Endothelial cell of umbilical vein (primary cell): ENCODE measurements at regions not wholly inside any gene's neighbourhood (a gene's known extent, or its start where the extent isn't known, plus 50 kb on each side); places are given as distances from the start of the nearest gene placed in this dataset.

Experiments
- BruUV-seq: library from RNA; stranded (reverse); fragments of 400-500 nt; replicated peaks from 2 replicates; lab custom pipeline; 2021; lab: Mats Ljungman, UMichigan
- CTCF ChIA-PET: fragments of 300-600, 350-600 bp; sonication (Branson Sonifier 250); formaldehyde crosslinking; loops from one replicate; lab custom pipeline; 2021; ENCODE audit warnings: antibody characterized with exemption, inconsistent platforms; lab: Charles Lee
- POLR2A ChIA-PET: fragments of 300-600, 350-600 bp; sonication (Branson Sonifier 250); formaldehyde crosslinking; loops from one replicate; lab custom pipeline; 2021; ENCODE audit warnings: antibody characterized with exemption, inconsistent platforms; lab: Charles Lee
- DNase-seq: peaks from one replicate; pipeline ENCODE4 v3.0.0-alpha.2; 2011; ENCODE audit warnings: low read depth, low spot score
- FAIRE-seq: peaks from 2 replicates; lab custom pipeline; 2011; peaks lifted over from hg19 to GRCh38; lab: Jason Lieb, UNC
- H2AFZ ChIP-seq: 2 replicates; pipeline ENCODE4 v1.6.0; 2012; ENCODE audit warnings: low read depth, low read length, control low read depth, inconsistent platforms
- H3K27ac ChIP-seq: 2 replicates; pipeline ENCODE4 v1.5.1; 2011; ENCODE audit warnings: low read depth, mild to moderate bottlenecking, control low read depth, low read length, moderate library complexity; ENCODE audit not compliant: insufficient read depth
- H3K27me3 ChIP-seq, 2 experiments: 2 replicates each; pipeline versions ENCODE4 v1.6.0 to v1.6.1; 2011; ENCODE audit warnings: low read length in 2 of 2, mixed read lengths in 1 of 2; ENCODE audit not compliant: control insufficient read depth in 2 of 2, insufficient read depth in 2 of 2
- H3K36me3 ChIP-seq, 2 experiments: 2 replicates in 1 of 2; 3 replicates in 1 of 2; pipeline ENCODE4 v1.5.1; 2011; ENCODE audit warnings: low read length in 2 of 2, mild to moderate bottlenecking in 1 of 2, moderate library complexity in 1 of 2; ENCODE audit not compliant: control insufficient read depth in 2 of 2, insufficient read depth in 2 of 2; ENCODE audit errors: extremely low read depth in 1 of 2
- H3K4me1 ChIP-seq: 3 replicates; pipeline ENCODE4 v1.5.1; 2011; ENCODE audit warnings: mild to moderate bottlenecking, low read length; ENCODE audit not compliant: control insufficient read depth, insufficient read depth; ENCODE audit errors: extremely low read depth
- H3K4me2 ChIP-seq: 2 replicates; pipeline ENCODE4 v1.6.1; 2011; ENCODE audit warnings: low read length, control low read depth, mixed read lengths; ENCODE audit not compliant: insufficient read depth
- H3K4me3 ChIP-seq, 3 experiments: fragments of 200-600 bp in 1 of 3; sonication (generic), shearing (Covaris generic) in 1 of 3; replicated peaks in 1 of 3; 2 replicates each; pipeline ENCODE4 v1.5.1; 2011 to 2016; ENCODE audit warnings: control low read depth in 3 of 3, low read length in 3 of 3, mild to moderate bottlenecking in 2 of 3, inconsistent platforms in 1 of 3, low read depth in 1 of 3, moderate library complexity in 1 of 3; ENCODE audit not compliant: insufficient read depth in 1 of 3
- H3K79me2 ChIP-seq: 2 replicates; pipeline ENCODE4 v1.6.0; 2012; ENCODE audit warnings: low read length, inconsistent platforms; ENCODE audit not compliant: control insufficient read depth, insufficient read depth
- H3K9ac ChIP-seq: replicated peaks from 2 replicates; pipeline ENCODE3; 2011; ENCODE audit warnings: low read length, control low read depth; ENCODE audit not compliant: insufficient read depth; ENCODE audit errors: extremely low read depth
- H3K9me1 ChIP-seq: replicated peaks from 3 replicates; pipeline ENCODE4 v1.6.0; 2011; ENCODE audit warnings: mild to moderate bottlenecking, low read length; ENCODE audit not compliant: control insufficient read depth, insufficient read depth; ENCODE audit errors: extremely low read depth
- H3K9me3 ChIP-seq: replicated peaks from 2 replicates; pipeline ENCODE4 v1.5.1; 2012; ENCODE audit warnings: low read length, inconsistent platforms; ENCODE audit not compliant: control insufficient read depth, insufficient read depth
- H4K20me1 ChIP-seq: replicated peaks from 2 replicates; pipeline ENCODE3; 2011; ENCODE audit warnings: mild to moderate bottlenecking, low read length; ENCODE audit not compliant: control insufficient read depth, insufficient read depth; ENCODE audit errors: extremely low read depth
- CTCF ChIP-seq, 2 donors: IDR thresholded peaks; 1 replicate in 1 of 2; 2 replicates in 1 of 2; pipeline ENCODE4 v1.5.1; 2011; ENCODE audit warnings: low read length in 2 of 2, mild to moderate bottlenecking in 2 of 2, moderate library complexity in 2 of 2, control low read depth in 1 of 2, inconsistent platforms in 1 of 2, low read depth in 1 of 2; ENCODE audit not compliant: insufficient read depth in 1 of 2; ENCODE audit errors: extremely low read depth in 1 of 2
- EZH2 ChIP-seq: IDR thresholded peaks from 2 replicates; pipeline ENCODE4 v1.6.1; 2012; ENCODE audit warnings: borderline replicate concordance, low read depth, mild to moderate bottlenecking, moderate library complexity, low read length, inconsistent platforms; ENCODE audit not compliant: severe bottlenecking
- FOS ChIP-seq: IDR thresholded peaks from 2 replicates; pipeline ENCODE4 v1.6.1; 2011; ENCODE audit warnings: mild to moderate bottlenecking, low read length, moderate library complexity, borderline replicate concordance; ENCODE audit not compliant: insufficient read depth
- GATA2 ChIP-seq: IDR thresholded peaks from 2 replicates; pipeline ENCODE4 v1.7.0; 2011; ENCODE audit warnings: low read depth, mild to moderate bottlenecking, moderate library complexity, mixed read lengths, low read length; ENCODE audit not compliant: insufficient read length, insufficient read depth
- JUN ChIP-seq: IDR thresholded peaks from 2 replicates; pipeline ENCODE4 v1.6.1; 2011; ENCODE audit warnings: borderline replicate concordance, low read depth; ENCODE audit not compliant: insufficient read length, insufficient read depth
- MYC ChIP-seq: IDR thresholded peaks from one replicate; pipeline ENCODE4 v1.6.1; 2011; ENCODE audit warnings: mild to moderate bottlenecking, low read depth, low read length
- POLR2A ChIP-seq: IDR thresholded peaks from 2 replicates; pipeline ENCODE4 v1.6.1; 2012; ENCODE audit warnings: low read depth, mild to moderate bottlenecking, control low read depth, low read length
- POLR2AphosphoS5 ChIP-seq: IDR thresholded peaks from 2 replicates; pipeline ENCODE4 v1.6.1; 2012; ENCODE audit warnings: low read depth, mild to moderate bottlenecking, control low read depth, low read length, moderate library complexity; ENCODE audit not compliant: insufficient read depth
- dilution Hi-C: fragments of 300-500 bp; cut with MboI; formaldehyde crosslinking; loops from one replicate; pipeline ENCODE4 v1.15.0; 2019; ENCODE audit warnings: low sequenced_read_pairs; ENCODE audit not compliant: extremely low pct_ligation_motif_present
- intact Hi-C: fragments of 100-400 bp; cut with micrococcal nuclease; formaldehyde crosslinking; loops from one replicate; pipeline ENCODE4 v1.10.0; 2022
- TF ChIP-seq, protein P1 (sequence below): IDR thresholded peaks from 2 replicates; pipeline ENCODE4 v1.6.1; 2011; ENCODE audit not compliant: insufficient read depth, insufficient read length

- Histone ChIP-seq H2AFZ (no peak overlapping the region), H4K20me1 (no peaks in the 10 kb centered on the region), H3K9ac (no peak overlapping the region), H3K36me3 (no peaks in the 10 kb centered on the region), H3K9me3 (no peaks in the 10 kb centered on the region), H3K27ac (no peak overlapping the region), H3K9me1 (no peaks in the 10 kb centered on the region), H3K27me3 (no peaks in the 10 kb centered on the region), H3K4me2 (no peak overlapping the region), H3K4me1 (no peaks in the 10 kb centered on the region), H3K4me3 (no peak overlapping the region), H3K79me2 (no peaks in the 10 kb centered on the region)
- intact Hi-C loops (no loop called here), dilution Hi-C loops (no loop called here)
- TF ChIP-seq POLR2AphosphoS5 (no peak), GATA2 (no peak), POLR2A (no peak), EZH2 (no peak)
- TF ChIP-seq, protein P1, sequence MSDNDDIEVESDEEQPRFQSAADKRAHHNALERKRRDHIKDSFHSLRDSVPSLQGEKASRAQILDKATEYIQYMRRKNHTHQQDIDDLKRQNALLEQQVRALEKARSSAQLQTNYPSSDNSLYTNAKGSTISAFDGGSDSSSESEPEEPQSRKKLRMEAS, result no peak
- ChIA-PET POLR2A (no interaction called here), CTCF (no interaction called here)
- FAIRE-seq (no peak), DNase-seq (no peak)
- no TSS peak for BruUV-seq
Measured at GRCh38 chr1:30032302-30032701, 691.1 kb downstream of the MATN1 start.

- Histone ChIP-seq H3K4me1 (no peaks in the 10 kb centered on the region), H3K4me2 (no peak overlapping the region), H2AFZ (no peak overlapping the region), H4K20me1 (no peaks in the 10 kb centered on the region), H3K79me2 (no peaks in the 10 kb centered on the region), H3K27ac (no peak overlapping the region), H3K4me3 (no peak overlapping the region), H3K27me3 (no peaks in the 10 kb centered on the region), H3K9me3 (no peaks in the 10 kb centered on the region), H3K36me3 (no peaks in the 10 kb centered on the region), H3K9me1 (no peaks in the 10 kb centered on the region), H3K9ac (no peak overlapping the region)
- FAIRE-seq (no peak), DNase-seq (no peak)
- dilution Hi-C loops, result no loop called here
- no peak for TF ChIP-seq CTCF (IDR thresholded peaks at IDR 0.05; ENCODE audit: extremely low read depth in 1 of 2, insufficient read depth in 1 of 2, low read depth in 1 of 2, low read length in 2 of 2)
- TF ChIP-seq, protein P1, result no peak
- TF ChIP-seq GATA2, result no peak
- TF ChIP-seq MYC, result no peak
- TF ChIP-seq FOS, result no peak
- TF ChIP-seq POLR2A, result no peak
- no peak for TF ChIP-seq EZH2
- no peak for TF ChIP-seq JUN
- no peak for TF ChIP-seq POLR2AphosphoS5
- CTCF ChIA-PET, result no interaction called here
- no TSS peak for BruUV-seq
- intact Hi-C loops, result no loop called here
- POLR2A ChIA-PET, result no interaction called here
Measured at GRCh38 chr1:30029677-30030076, 693.7 kb downstream of the MATN1 start.
